HG02938 (cell line): ENCODE measurements at regions not wholly inside any gene's neighbourhood (a gene's known extent, or its start where the extent isn't known, plus 50 kb on each side); places are given as distances from the start of the nearest gene placed in this dataset.

Experiments used
- ATAC-seq: cut with Tn5 transposase; IDR thresholded peaks from one replicate; pipeline ENCODE4 v1.9.1; 2021; ENCODE audit warnings: mild to moderate bottlenecking, moderate library complexity; ENCODE audit not compliant: unreplicated experiment

- ATAC-seq = no peak
Observed at GRCh38 chr12:114901316-114901715, 217.3 kb upstream of the TBX3 start.

GRCh38 chr12:114898159-114898558 is 214.2 kb upstream of the TBX3 start:
- ATAC-seq = no peak

GRCh38 chr12:114895827-114896226 is 211.9 kb upstream of the TBX3 start:
- ATAC-seq = no peak

- no peak for ATAC-seq
Observed at GRCh38 chr12:114895081-114895480, 211.1 kb upstream of the TBX3 start.

- no peak for ATAC-seq
Observed at GRCh38 chr12:114894076-114894475, 210.1 kb upstream of the TBX3 start.

GRCh38 chr12:114888928-114889584 is 205.1 kb upstream of the TBX3 start:
- no peak for ATAC-seq

GRCh38 chr12:114888448-114888847 is 204.5 kb upstream of the TBX3 start:
- no peak for ATAC-seq

GRCh38 chr12:114885501-114885900 is 201.5 kb upstream of the TBX3 start:
- no peak for ATAC-seq

- no peak for ATAC-seq
Observed at GRCh38 chr12:114884575-114884974, 200.6 kb upstream of the TBX3 start.

- ATAC-seq = no peak
Observed at GRCh38 chr12:114882083-114882482, 198.1 kb upstream of the TBX3 start.

- no peak for ATAC-seq
Observed at GRCh38 chr12:114879354-114879753, 195.4 kb upstream of the TBX3 start.

GRCh38 chr12:114878781-114879180 is 194.8 kb upstream of the TBX3 start:
- ATAC-seq = no peak

GRCh38 chr12:114876968-114877680 is 193.1 kb upstream of the TBX3 start:
- no peak for ATAC-seq

- ATAC-seq = no peak
Observed at GRCh38 chr12:114875313-114875712, 191.3 kb upstream of the TBX3 start.

GRCh38 chr12:114873656-114874055 is 189.7 kb upstream of the TBX3 start:
- no peak for ATAC-seq

- no peak for ATAC-seq
Observed at GRCh38 chr12:114868995-114869834, 185.2 kb upstream of the TBX3 start.

- ATAC-seq = no peak
Observed at GRCh38 chr12:114866331-114866730, 182.4 kb upstream of the TBX3 start.

GRCh38 chr12:114864837-114865551 is 181.0 kb upstream of the TBX3 start:
- ATAC-seq = no peak

GRCh38 chr12:114863911-114864310 is 179.9 kb upstream of the TBX3 start:
- no peak for ATAC-seq

- no peak for ATAC-seq
Observed at GRCh38 chr12:114860969-114861368, 177.0 kb upstream of the TBX3 start.
